HEK293T (cell line): ENCODE measurements at regions not wholly inside any gene's neighbourhood (a gene's known extent, or its start where the extent isn't known, plus 50 kb on each side); places are given as distances from the start of the nearest gene placed in this dataset.

ENCODE experiments used
- BHLHE40 ChIP-seq: fragments of 450-650 bp; IDR thresholded peaks from 2 replicates; pipeline ENCODE4 v1.6.1; 2016; ENCODE audit warnings: mild to moderate bottlenecking, moderate library complexity, borderline replicate concordance
- ELF4 ChIP-seq: fragments of 450-650 bp; IDR thresholded peaks from 2 replicates; pipeline ENCODE4 v1.6.1; 2017; ENCODE audit warnings: antibody characterized with exemption
- NFRKB ChIP-seq: fragments of 450-650 bp; IDR thresholded peaks from 2 replicates; pipeline ENCODE4 v1.6.1; 2016; ENCODE audit warnings: mild to moderate bottlenecking, moderate library complexity
- SP1 ChIP-seq: fragments of 450-650 bp; IDR thresholded peaks from 2 replicates; pipeline ENCODE4 v1.6.1; 2017
- SUZ12 ChIP-seq: fragments of 450-650 bp; IDR thresholded peaks from 2 replicates; pipeline ENCODE4 v1.6.1; 2016; ENCODE audit warnings: mild to moderate bottlenecking
- TARDBP ChIP-seq: fragments of 450-650 bp; IDR thresholded peaks from 2 replicates; pipeline ENCODE4 v1.6.1; 2016
- TF ChIP-seq, protein P1 (sequence below): fragments of 450-650 bp; IDR thresholded peaks from 2 replicates; pipeline ENCODE4 v1.6.1; 2016

- no peak for TF ChIP-seq BHLHE40
- no peak for TF ChIP-seq NFRKB
- TF ChIP-seq ELF4 = no peak
- TF ChIP-seq, protein P1, sequence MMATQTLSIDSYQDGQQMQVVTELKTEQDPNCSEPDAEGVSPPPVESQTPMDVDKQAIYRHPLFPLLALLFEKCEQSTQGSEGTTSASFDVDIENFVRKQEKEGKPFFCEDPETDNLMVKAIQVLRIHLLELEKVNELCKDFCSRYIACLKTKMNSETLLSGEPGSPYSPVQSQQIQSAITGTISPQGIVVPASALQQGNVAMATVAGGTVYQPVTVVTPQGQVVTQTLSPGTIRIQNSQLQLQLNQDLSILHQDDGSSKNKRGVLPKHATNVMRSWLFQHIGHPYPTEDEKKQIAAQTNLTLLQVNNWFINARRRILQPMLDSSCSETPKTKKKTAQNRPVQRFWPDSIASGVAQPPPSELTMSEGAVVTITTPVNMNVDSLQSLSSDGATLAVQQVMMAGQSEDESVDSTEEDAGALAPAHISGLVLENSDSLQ = no peak
- TF ChIP-seq SP1 = no peak
- TF ChIP-seq TARDBP = no peak
- no peak for TF ChIP-seq SUZ12
These were observed 138.7 kb downstream of the BRMS1L start for GRCh38 chr14:35964697-35965286.
